ENCODE measurements at regions not wholly inside any gene's neighbourhood (a gene's known extent, or its start where the extent isn't known, plus 50 kb on each side); places are given as distances from the start of the nearest gene placed in this dataset.

DNA sequence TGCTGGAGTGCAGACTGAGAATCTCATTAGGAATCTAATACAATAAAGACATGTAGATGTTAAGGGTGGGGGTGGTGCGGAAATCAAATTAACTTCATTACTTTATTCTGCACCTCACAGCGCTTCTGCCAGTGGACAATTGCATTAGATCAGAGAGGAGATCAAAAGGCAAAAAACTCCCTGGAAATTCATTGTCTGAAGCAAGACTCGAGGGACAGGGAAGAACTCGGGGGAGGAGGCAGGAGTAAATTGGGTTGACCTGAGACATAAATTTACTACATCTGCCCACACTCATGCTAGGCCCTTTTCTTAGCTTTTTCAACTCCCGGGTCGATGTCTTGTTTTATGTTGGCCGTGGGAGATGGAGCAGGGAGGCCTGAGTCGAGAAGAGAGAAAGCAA, 315.4 kb downstream of the SPATA17 start:
- H3K36me3 ChIP-seq = no peaks in the 10 kb centered on the region
- no peak for DNase-seq (ENCODE audit: low spot score in 2 of 2)
- no peak overlapping the region for H3K27ac ChIP-seq
- intact Hi-C loops (cut with DNase I; ENCODE audit: low total_unique reads) = no loop called here
- H3K27me3 ChIP-seq = no peaks in the 10 kb centered on the region
- H3K4me1 ChIP-seq = no peaks in the 10 kb centered on the region
- H3K9me3 ChIP-seq = no peaks in the 10 kb centered on the region
- TF ChIP-seq, protein P1, sequence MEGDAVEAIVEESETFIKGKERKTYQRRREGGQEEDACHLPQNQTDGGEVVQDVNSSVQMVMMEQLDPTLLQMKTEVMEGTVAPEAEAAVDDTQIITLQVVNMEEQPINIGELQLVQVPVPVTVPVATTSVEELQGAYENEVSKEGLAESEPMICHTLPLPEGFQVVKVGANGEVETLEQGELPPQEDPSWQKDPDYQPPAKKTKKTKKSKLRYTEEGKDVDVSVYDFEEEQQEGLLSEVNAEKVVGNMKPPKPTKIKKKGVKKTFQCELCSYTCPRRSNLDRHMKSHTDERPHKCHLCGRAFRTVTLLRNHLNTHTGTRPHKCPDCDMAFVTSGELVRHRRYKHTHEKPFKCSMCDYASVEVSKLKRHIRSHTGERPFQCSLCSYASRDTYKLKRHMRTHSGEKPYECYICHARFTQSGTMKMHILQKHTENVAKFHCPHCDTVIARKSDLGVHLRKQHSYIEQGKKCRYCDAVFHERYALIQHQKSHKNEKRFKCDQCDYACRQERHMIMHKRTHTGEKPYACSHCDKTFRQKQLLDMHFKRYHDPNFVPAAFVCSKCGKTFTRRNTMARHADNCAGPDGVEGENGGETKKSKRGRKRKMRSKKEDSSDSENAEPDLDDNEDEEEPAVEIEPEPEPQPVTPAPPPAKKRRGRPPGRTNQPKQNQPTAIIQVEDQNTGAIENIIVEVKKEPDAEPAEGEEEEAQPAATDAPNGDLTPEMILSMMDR (IDR thresholded peaks at IDR 0.05) = no peak
- TF ChIP-seq POLR2AphosphoS5 (IDR thresholded peaks at IDR 0.05) = no peak
- no peak for TF ChIP-seq POLR2A (IDR thresholded peaks at IDR 0.05)
- H3K4me3 ChIP-seq = no peak overlapping the region

DNA sequence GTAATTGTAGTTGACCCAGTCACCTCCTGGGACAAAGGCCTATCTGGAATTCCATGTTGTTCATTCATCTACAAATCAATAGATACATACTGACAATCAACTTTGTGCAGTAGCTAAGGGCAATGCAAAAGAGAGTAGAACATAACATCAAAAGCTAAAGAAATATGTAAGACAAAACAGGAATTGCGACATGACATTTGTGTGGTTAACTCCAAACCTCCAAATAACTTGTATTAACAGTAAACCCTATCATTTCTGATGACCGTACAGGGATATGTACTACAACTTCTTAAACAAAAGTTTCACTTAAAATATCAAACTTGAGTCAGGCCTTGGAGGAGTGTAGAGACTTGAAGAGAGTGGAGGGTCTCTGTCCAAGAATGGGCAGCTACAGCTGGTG, 317.6 kb downstream of the SPATA17 start:
- no peaks in the 10 kb centered on the region for H3K27me3 ChIP-seq
- DNase-seq (ENCODE audit: low spot score in 2 of 2) = no peak
- no peak overlapping the region for H3K27ac ChIP-seq
- H3K36me3 ChIP-seq = no peaks in the 10 kb centered on the region
- TF ChIP-seq, protein P1 (IDR thresholded peaks at IDR 0.05) = no peak
- TF ChIP-seq POLR2AphosphoS5 (IDR thresholded peaks at IDR 0.05) = no peak
- TF ChIP-seq POLR2A (IDR thresholded peaks at IDR 0.05) = no peak
- H3K9me3 ChIP-seq = no peaks in the 10 kb centered on the region
- no peak overlapping the region for H3K4me3 ChIP-seq
- intact Hi-C loops (cut with DNase I; ENCODE audit: low total_unique reads) = no loop called here
- no peaks in the 10 kb centered on the region for H3K4me1 ChIP-seq

DNA sequence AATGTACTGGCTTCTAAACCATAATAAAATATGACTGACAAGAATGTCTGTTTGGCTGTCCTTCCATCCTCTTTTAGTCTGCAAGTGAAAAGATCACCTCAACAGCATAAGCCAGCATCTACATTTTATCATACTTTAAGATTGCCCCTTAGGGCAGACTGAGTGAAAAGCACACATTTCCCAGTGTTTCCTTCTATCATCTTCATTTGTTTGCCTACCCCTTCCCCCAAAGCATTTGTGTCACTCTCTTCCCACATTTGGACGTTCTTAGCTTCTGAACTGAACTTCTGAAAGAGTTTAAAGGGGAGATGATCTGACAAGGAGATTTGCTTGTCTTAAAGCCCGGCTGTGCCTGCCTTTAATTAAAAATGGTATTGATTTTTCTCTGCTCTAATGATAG, 322.2 kb downstream of the SPATA17 start:
- Histone ChIP-seq H3K27ac (no peak overlapping the region), H3K9me3 (no peaks in the 10 kb centered on the region), H3K4me3 (no peak overlapping the region), H3K27me3 (no peaks in the 10 kb centered on the region), H3K36me3 (no peaks in the 10 kb centered on the region), H3K4me1 (no peaks in the 10 kb centered on the region)
- TF ChIP-seq, protein P1 (IDR thresholded peaks at IDR 0.05) = no peak
- TF ChIP-seq POLR2AphosphoS5 (IDR thresholded peaks at IDR 0.05) (no peak), POLR2A (IDR thresholded peaks at IDR 0.05) (no peak)
- DNase-seq (ENCODE audit: low spot score in 2 of 2) = no peak
- intact Hi-C loops (cut with DNase I; ENCODE audit: low total_unique reads) = no loop called here

DNA sequence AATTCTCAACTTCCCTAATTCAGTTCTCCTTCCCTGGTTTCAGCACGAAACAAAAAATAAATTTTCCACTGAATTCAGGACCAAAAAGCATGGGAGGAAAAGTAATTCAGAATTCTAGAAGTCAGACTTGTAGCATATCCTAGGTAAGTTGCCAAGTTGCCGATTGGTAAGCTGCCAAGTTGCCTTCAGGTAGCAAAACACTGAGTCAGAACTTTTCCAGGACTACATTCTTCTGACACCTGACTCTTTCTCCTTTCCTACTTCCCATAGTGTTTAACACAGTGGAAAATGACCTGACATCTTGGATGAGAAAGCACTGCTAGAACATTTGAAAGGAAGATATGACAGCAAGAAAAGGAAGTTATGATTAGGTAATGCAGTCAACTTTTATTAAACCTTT, 322.8 kb downstream of the SPATA17 start:
- no peaks in the 10 kb centered on the region for H3K9me3 ChIP-seq
- H3K36me3 ChIP-seq = no peaks in the 10 kb centered on the region
- H3K4me1 ChIP-seq = no peaks in the 10 kb centered on the region
- peak; percentile 59 for DNase-seq (ENCODE audit: low spot score in 2 of 2)
- H3K4me3 ChIP-seq = no peak overlapping the region
- intact Hi-C loops (cut with DNase I; ENCODE audit: low total_unique reads) = no loop called here
- no peaks in the 10 kb centered on the region for H3K27me3 ChIP-seq
- H3K27ac ChIP-seq = no peak overlapping the region
- no peak for TF ChIP-seq POLR2AphosphoS5 (IDR thresholded peaks at IDR 0.05)
- TF ChIP-seq POLR2A (IDR thresholded peaks at IDR 0.05) = no peak
- TF ChIP-seq, protein P1 (IDR thresholded peaks at IDR 0.05) = no peak

DNA sequence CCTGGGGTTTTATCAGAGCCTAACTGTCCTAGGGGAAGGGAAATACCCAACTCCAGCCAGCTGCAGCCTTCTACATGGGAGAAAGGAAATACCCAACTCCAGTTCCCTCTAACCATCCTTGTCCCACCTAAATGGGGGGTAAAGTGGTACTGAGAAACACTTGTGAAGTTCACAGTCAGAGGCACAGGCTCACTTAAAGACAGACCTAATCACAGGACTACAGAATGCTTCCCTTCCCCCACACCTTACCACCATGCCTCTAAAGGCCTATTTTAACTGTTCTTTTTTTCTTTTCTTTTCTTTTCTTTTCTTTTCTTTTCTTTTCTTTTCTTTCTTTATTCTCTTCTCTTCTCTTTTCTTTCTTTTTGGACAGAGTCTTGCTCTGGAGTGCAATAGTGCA, 324.6 kb downstream of the SPATA17 start:
- Histone ChIP-seq H3K9me3 (peaks cover 0 to 6% of the 10 kb centered on the region in 2 donors), H3K4me1 (no peaks in the 10 kb centered on the region), H3K27ac (no peak overlapping the region), H3K4me3 (no peak overlapping the region), H3K36me3 (no peaks in the 10 kb centered on the region), H3K27me3 (no peaks in the 10 kb centered on the region)
- no peak for TF ChIP-seq POLR2AphosphoS5 (IDR thresholded peaks at IDR 0.05)
- TF ChIP-seq, protein P1 (IDR thresholded peaks at IDR 0.05) = no peak
- no peak for TF ChIP-seq POLR2A (IDR thresholded peaks at IDR 0.05)
- intact Hi-C loops (cut with DNase I; ENCODE audit: low total_unique reads) = no loop called here
- no peak for DNase-seq (ENCODE audit: low spot score in 2 of 2)

Measured in breast epithelium (tissue), 4 donors.